A673 (cell line): ENCODE measurements at regions not wholly inside any gene's neighbourhood (a gene's known extent, or its start where the extent isn't known, plus 50 kb on each side); places are given as distances from the start of the nearest gene placed in this dataset.

Experiments used
- EZH2 ChIP-seq: fragments of 200-600 bp; sonication (generic); IDR thresholded peaks from 2 replicates; pipeline ENCODE4 v1.6.1; 2017; ENCODE audit warnings: borderline replicate concordance, low read depth, mild to moderate bottlenecking, mixed read lengths, antibody characterized with exemption, low read length; ENCODE audit not compliant: poor library complexity, severe bottlenecking
- TF ChIP-seq, protein P1 (sequence below): fragments of 300-800, 200-600 bp; sonication (generic); conservative IDR thresholded peaks from 2 replicates; pipeline ENCODE4 v1.5.1; 2017; ENCODE audit warnings: low read depth, mild to moderate bottlenecking, antibody characterized with exemption, low read length, moderate library complexity, mixed read lengths

GRCh38 chr4:128354205-128354821, 66.7 kb upstream of the PGRMC2 start:
- TF ChIP-seq, protein P1, sequence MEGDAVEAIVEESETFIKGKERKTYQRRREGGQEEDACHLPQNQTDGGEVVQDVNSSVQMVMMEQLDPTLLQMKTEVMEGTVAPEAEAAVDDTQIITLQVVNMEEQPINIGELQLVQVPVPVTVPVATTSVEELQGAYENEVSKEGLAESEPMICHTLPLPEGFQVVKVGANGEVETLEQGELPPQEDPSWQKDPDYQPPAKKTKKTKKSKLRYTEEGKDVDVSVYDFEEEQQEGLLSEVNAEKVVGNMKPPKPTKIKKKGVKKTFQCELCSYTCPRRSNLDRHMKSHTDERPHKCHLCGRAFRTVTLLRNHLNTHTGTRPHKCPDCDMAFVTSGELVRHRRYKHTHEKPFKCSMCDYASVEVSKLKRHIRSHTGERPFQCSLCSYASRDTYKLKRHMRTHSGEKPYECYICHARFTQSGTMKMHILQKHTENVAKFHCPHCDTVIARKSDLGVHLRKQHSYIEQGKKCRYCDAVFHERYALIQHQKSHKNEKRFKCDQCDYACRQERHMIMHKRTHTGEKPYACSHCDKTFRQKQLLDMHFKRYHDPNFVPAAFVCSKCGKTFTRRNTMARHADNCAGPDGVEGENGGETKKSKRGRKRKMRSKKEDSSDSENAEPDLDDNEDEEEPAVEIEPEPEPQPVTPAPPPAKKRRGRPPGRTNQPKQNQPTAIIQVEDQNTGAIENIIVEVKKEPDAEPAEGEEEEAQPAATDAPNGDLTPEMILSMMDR, result no peak
- no peak for TF ChIP-seq EZH2
